Fibroblast of mammary gland (primary cell): ENCODE measurements at regions not wholly inside any gene's neighbourhood (a gene's known extent, or its start where the extent isn't known, plus 50 kb on each side); places are given as distances from the start of the nearest gene placed in this dataset.

Experiments used
- DNase-seq: peaks from one replicate; pipeline ENCODE4 v3.0.0-alpha.2; 2010; ENCODE audit warnings: low read depth
- H3K4me3 ChIP-seq: 2 replicates; pipeline ENCODE4 v1.5.1; 2011; ENCODE audit warnings: low read depth, mild to moderate bottlenecking, low read length, moderate library complexity; ENCODE audit not compliant: control insufficient read depth
- TF ChIP-seq, protein P1 (sequence below): conservative IDR thresholded peaks from 2 replicates; pipeline ENCODE4 v1.5.1; 2011; ENCODE audit warnings: low read depth, low read length, inconsistent platforms; ENCODE audit not compliant: control insufficient read depth, insufficient read depth

DNA sequence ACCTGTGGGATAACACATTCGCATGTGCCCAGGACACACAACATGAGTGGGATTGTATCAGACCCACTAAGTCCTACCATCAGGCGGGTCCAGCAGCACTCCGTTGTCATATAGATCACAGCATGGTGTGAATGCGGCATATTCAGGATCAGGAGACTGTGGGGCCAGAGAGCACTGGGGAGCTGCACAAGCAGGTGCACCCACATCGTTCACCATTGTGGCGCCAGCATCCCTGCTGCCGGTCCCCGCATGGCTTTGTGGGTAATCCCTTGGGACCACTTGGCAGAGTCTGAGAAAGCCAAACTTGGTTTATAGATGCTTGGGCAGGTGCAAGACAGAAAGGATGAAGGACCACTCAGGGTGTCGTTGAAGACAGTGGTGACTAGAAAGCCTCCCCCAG lies 201.6 kb upstream of the B3GAT1 start:
- TF ChIP-seq, protein P1, sequence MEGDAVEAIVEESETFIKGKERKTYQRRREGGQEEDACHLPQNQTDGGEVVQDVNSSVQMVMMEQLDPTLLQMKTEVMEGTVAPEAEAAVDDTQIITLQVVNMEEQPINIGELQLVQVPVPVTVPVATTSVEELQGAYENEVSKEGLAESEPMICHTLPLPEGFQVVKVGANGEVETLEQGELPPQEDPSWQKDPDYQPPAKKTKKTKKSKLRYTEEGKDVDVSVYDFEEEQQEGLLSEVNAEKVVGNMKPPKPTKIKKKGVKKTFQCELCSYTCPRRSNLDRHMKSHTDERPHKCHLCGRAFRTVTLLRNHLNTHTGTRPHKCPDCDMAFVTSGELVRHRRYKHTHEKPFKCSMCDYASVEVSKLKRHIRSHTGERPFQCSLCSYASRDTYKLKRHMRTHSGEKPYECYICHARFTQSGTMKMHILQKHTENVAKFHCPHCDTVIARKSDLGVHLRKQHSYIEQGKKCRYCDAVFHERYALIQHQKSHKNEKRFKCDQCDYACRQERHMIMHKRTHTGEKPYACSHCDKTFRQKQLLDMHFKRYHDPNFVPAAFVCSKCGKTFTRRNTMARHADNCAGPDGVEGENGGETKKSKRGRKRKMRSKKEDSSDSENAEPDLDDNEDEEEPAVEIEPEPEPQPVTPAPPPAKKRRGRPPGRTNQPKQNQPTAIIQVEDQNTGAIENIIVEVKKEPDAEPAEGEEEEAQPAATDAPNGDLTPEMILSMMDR = no peak
- no peak for DNase-seq
- no peak overlapping the region for H3K4me3 ChIP-seq

DNA sequence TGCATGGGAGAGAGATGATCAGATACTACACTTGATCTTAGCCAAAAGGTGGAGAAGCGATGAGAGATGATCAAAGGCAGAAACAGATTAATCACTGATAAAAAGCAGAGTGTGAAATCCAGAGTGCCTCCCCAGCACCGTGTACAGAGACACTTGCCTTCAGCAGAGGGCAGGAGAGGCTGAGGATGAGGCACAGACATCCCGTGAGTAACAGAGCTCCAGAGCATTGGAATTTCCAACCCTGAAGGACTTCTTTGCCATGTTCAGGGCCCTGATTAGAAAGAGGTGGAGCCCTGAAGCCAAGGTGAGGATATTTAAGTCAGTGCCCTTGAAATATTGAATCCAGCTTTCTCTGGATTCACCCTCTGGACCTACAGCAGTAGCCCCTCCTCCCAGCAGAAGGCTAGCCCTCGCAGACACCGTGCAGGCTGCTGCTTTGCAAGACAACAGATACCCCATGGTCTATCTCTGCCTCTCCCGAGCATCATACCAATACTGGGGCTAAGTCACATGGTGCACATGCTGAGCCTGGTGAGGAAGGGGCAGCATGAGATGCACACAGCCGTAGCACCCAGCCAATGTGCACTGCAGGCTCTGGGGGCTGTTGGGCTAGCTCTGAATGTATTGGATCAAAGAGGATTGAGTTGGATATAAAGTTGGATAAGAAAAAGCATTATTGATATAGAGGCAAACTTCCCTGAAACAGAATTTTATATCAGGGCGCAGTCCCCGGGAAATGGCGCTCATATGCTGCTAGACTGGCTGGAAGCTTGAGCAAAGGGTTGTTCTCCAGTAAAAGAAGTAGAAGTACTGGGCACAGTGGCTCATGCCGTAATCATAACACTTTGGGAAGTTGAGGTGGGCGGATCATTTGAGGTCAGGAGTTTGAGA lies 200.3 kb upstream of the B3GAT1 start:
- no peak overlapping the region for H3K4me3 ChIP-seq
- no peak for DNase-seq
- TF ChIP-seq, protein P1 = no peak

DNA sequence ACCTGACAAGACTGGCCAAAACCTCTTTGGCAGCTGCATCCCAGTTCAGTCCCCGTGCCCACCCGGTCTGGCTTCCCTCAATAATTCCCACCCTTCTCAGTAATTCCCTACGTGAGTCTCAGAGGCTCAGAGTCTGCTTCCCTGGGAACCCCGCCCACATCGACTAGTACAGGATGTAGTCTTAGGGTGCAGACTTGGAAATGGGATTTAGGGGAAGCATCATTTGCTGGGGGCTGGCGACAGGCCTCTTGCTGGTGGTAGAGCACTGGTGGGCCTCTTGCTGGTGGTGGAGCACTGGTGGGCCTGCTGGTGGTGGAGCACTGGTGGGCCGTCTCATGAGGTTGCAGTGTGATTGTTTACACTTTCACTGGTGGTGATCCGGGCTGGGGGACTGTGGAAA lies 199.5 kb upstream of the B3GAT1 start:
- TF ChIP-seq, protein P1 = no peak
- no peak overlapping the region for H3K4me3 ChIP-seq
- no peak for DNase-seq

DNA sequence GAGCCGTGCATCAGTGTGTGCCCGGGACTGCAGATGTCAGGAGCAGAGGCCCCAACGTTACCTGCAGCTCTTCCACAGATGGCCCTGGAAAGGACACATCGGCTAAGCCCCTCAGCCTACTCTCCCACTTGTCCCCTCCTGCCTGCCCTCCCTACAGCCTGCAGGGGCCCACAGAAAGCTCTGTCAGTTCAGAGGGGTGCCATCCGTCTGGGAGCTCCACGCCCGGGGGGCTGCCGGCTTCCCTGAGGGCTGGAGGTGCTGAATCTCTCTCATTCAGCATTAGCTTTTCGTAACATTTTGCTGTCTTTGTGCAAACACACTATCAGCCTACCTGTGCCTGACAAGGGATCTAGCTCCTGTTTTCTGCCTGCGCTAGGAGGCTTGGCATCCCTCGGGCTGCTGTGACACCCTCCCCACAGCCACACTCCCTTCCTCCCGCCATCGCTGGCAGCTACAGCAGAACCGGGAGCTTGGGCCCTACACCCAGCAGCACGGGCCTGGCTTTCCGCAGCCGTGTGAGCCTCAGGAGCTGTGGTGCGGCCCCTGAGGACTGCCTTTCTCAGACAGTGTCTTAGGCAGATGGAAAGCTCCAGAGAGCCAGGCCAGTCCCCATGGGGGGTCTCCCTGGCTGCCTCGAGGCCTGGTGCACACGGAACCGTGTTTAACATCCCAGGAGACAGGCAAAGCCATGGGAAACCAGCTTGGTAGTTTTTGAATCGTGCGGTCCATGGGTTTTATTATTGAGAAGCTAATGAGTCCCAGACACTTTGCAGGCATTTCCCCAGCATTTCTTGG lies 198.3 kb upstream of the B3GAT1 start:
- H3K4me3 ChIP-seq = no peak overlapping the region
- TF ChIP-seq, protein P1 = no peak
- no peak for DNase-seq

DNA sequence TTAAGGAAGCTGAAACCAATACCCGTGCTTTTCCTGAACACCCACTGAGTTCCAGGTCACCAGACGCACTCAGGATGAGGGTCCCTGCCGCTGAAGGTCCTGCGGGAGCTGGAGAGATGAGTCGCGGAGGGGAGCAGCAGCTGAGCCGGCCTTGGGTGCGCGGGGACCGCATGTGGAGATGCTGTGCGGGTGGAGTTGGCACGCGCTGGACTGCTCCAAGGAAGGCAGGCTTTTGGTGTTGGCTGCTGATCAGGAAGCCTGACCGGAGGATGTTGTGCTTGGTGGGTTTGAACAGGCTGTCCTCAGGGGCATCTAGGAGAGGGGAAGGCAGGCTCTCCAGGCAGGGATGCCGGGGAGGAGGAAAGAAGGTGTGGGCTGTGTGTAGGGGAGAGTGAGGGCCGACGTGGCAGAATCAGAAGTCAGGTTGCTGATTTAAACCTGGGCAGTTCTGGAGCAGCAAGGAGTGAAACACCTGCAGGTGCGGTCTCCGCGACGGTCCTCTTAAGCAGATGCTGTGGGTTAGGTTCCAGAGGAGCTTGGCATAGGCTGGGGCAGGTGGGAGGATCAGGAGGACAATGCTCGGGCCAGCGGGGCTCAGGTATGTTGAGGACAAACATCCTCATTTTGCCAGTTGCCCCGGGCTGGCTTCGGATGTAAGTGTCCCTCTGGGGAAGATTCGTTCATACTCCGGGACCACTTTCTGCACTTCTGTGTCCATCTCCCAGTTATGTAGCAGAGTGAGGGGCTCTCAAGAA lies 197.5 kb upstream of the B3GAT1 start:
- no peak overlapping the region for H3K4me3 ChIP-seq
- no peak for DNase-seq
- TF ChIP-seq, protein P1 = no peak

DNA sequence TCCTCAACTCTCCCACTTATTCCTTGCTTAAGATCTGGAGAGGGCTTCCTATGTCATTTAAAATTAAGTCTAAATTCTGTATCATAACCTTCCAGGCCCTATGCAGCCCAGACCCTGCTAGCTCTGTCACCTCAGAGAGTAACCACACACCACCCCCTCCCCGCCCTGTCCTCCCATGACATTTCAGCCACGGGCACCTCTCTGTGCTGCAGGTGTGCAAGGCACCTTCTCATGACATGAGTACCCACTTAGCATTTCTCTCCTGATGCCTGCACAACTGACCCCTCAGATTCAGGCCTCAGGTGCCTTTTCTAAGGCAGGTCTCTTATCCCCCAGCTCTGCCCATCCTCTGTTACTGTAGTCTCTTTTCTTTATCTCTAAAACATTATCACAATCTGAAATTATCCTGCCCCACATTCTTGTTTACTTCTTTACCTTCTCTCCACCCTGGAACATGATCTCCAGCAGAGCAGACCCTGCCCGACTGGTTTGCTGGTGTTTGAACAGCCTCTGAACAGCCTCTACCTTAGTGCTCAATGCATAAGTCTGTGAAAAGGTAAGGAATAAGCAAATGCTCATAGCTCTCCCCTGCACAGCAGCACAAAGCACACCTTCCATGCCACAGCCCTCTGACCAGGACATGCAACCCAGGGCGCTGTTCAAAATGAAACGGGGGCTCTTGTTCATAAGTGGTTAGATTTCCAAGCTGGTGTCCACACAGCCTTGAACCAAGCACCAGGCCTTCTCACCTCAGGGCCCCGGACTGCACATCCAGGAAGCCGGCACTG lies 196.1 kb upstream of the B3GAT1 start:
- TF ChIP-seq, protein P1 = no peak
- H3K4me3 ChIP-seq = no peak overlapping the region
- no peak for DNase-seq
